A673 (cell line): ENCODE measurements at regions not wholly inside any gene's neighbourhood (a gene's known extent, or its start where the extent isn't known, plus 50 kb on each side); places are given as distances from the start of the nearest gene placed in this dataset.

Source experiments
- BruUV-seq: library from RNA; stranded (reverse); fragments of 400-500 nt; replicated peaks from 2 replicates; lab custom pipeline; 2021; lab: Mats Ljungman, UMichigan
- CTCF ChIA-PET: fragments of 300-600 bp; sonication (Branson Sonifier 250); formaldehyde crosslinking; loops from one replicate; lab custom pipeline; 2022; ENCODE audit warnings: antibody characterized with exemption; lab: Charles Lee
- POLR2A ChIA-PET: fragments of 300-600 bp; sonication (Branson Sonifier 250); formaldehyde crosslinking; loops from one replicate; lab custom pipeline; 2022; ENCODE audit warnings: antibody characterized with exemption; ENCODE audit not compliant: low non-redundant PET; lab: Charles Lee
- DNase-seq: peaks from one replicate; pipeline ENCODE4 v3.0.0-alpha.2; 2015; ENCODE audit warnings: low spot score
- H3K27ac ChIP-seq: fragments of 200-600 bp; sonication (generic); 2 replicates; pipeline ENCODE4 v1.5.1; 2016; ENCODE audit warnings: mixed run types, low read depth, mild to moderate bottlenecking, mixed read lengths, antibody characterized with exemption, low read length; ENCODE audit not compliant: poor library complexity, severe bottlenecking
- H3K27me3 ChIP-seq: fragments of 200-600 bp; sonication (generic); replicated peaks from 2 replicates; pipeline ENCODE4 v1.6.1; 2017; ENCODE audit warnings: mixed run types, low read depth, mild to moderate bottlenecking, mixed read lengths, antibody characterized with exemption, low read length; ENCODE audit not compliant: insufficient read depth, poor library complexity
- H3K36me3 ChIP-seq: fragments of 200-600 bp; sonication (generic); 2 replicates; pipeline ENCODE4 v1.6.1; 2016; ENCODE audit warnings: mixed run types, mild to moderate bottlenecking, mixed read lengths, antibody characterized with exemption, low read length; ENCODE audit not compliant: insufficient read depth, poor library complexity, severe bottlenecking
- H3K4me1 ChIP-seq: fragments of 200-600 bp; sonication (generic); 2 replicates; pipeline ENCODE4 v1.6.1; 2017; ENCODE audit warnings: mixed run types, mild to moderate bottlenecking, mixed read lengths, antibody characterized with exemption, low read length; ENCODE audit not compliant: insufficient read depth, poor library complexity, severe bottlenecking
- H3K4me3 ChIP-seq: fragments of 200-600 bp; sonication (generic); 2 replicates; pipeline ENCODE4 v1.5.1; 2016; ENCODE audit warnings: low read depth, mixed run types, mild to moderate bottlenecking, mixed read lengths, low read length; ENCODE audit not compliant: poor library complexity, severe bottlenecking
- H3K9me3 ChIP-seq: fragments of 200-600 bp; sonication (generic); 2 replicates; pipeline ENCODE4 v1.6.1; 2016; ENCODE audit warnings: mixed run types, low read depth, mild to moderate bottlenecking, mixed read lengths, antibody characterized with exemption, low read length; ENCODE audit not compliant: poor library complexity, severe bottlenecking
- EZH2 ChIP-seq: fragments of 200-600 bp; sonication (generic); IDR thresholded peaks from 2 replicates; pipeline ENCODE4 v1.6.1; 2017; ENCODE audit warnings: borderline replicate concordance, low read depth, mild to moderate bottlenecking, mixed read lengths, antibody characterized with exemption, low read length; ENCODE audit not compliant: poor library complexity, severe bottlenecking
- intact Hi-C: fragments of 100-400 bp; cut with micrococcal nuclease; formaldehyde crosslinking; loops from one replicate; pipeline ENCODE4 v1.10.0; 2022; ENCODE audit not compliant: unreplicated experiment
- TF ChIP-seq, protein P1 (sequence below): fragments of 300-800, 200-600 bp; sonication (generic); conservative IDR thresholded peaks from 2 replicates; pipeline ENCODE4 v1.5.1; 2017; ENCODE audit warnings: low read depth, mild to moderate bottlenecking, antibody characterized with exemption, low read length, moderate library complexity, mixed read lengths

DNA sequence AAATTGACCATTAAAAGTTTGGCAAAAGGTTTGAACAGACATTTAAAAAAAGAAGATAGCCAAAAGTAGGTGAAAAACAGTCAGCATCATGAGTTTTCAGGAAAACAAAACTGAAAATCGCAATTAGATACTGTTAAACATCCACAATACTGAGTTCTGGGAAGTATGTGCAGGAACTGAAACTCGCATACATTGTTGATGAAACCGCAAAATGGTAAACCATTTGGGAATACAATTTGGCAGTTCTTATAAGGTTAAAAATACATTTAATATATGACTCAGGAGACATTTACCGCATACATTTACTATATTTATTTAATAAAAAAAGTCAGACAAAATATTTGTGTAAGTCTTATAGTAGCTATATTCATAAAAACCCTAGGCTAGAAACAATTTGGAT, 393.2 kb downstream of the COL11A1 start:
- H3K4me3 ChIP-seq: no peak overlapping the region

DNA sequence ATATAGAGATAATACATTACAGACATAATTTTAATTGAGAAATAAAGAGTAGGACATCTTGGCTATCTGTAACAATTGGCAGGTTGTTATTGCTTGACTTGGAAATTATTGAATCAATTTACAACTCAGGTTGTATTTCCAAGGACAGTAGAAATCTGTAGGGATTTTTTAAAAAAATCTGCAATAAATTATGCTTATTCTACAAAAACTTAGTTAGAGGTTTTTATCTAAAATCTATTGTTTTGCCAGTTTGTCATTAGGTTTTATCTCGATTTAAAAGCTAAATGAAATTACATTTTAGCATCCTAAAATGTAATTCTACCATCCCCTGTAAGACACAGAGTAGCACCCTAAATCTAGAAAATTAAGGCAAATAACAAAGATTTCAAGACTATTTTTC, 408.8 kb downstream of the COL11A1 start:
- Histone ChIP-seq H3K27ac (no peak overlapping the region), H3K27me3 (no peaks in the 10 kb centered on the region), H3K36me3 (no peaks in the 10 kb centered on the region), H3K4me1 (no peaks in the 10 kb centered on the region), H3K9me3 (no peaks in the 10 kb centered on the region), H3K4me3 (no peak overlapping the region)
- DNase-seq: no peak
- TF ChIP-seq, protein P1, sequence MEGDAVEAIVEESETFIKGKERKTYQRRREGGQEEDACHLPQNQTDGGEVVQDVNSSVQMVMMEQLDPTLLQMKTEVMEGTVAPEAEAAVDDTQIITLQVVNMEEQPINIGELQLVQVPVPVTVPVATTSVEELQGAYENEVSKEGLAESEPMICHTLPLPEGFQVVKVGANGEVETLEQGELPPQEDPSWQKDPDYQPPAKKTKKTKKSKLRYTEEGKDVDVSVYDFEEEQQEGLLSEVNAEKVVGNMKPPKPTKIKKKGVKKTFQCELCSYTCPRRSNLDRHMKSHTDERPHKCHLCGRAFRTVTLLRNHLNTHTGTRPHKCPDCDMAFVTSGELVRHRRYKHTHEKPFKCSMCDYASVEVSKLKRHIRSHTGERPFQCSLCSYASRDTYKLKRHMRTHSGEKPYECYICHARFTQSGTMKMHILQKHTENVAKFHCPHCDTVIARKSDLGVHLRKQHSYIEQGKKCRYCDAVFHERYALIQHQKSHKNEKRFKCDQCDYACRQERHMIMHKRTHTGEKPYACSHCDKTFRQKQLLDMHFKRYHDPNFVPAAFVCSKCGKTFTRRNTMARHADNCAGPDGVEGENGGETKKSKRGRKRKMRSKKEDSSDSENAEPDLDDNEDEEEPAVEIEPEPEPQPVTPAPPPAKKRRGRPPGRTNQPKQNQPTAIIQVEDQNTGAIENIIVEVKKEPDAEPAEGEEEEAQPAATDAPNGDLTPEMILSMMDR: no peak
- TF ChIP-seq EZH2: no peak
- POLR2A ChIA-PET: no interaction called here
- intact Hi-C loops: no loop called here
- no TSS peak for BruUV-seq
- CTCF ChIA-PET: no interaction called here

More for the DNA sequence above, 393.2 kb downstream of the COL11A1 start:
- Histone ChIP-seq H3K27me3 (no peaks in the 10 kb centered on the region), H3K9me3 (no peaks in the 10 kb centered on the region), H3K27ac (no peak overlapping the region), H3K36me3 (no peaks in the 10 kb centered on the region), H3K4me1 (no peaks in the 10 kb centered on the region)
- CTCF ChIA-PET: no interaction called here
- no peak for DNase-seq
- POLR2A ChIA-PET: no interaction called here
- no TSS peak for BruUV-seq
- no peak for TF ChIP-seq EZH2
- TF ChIP-seq, protein P1: no peak
- intact Hi-C loops: no loop called here

DNA sequence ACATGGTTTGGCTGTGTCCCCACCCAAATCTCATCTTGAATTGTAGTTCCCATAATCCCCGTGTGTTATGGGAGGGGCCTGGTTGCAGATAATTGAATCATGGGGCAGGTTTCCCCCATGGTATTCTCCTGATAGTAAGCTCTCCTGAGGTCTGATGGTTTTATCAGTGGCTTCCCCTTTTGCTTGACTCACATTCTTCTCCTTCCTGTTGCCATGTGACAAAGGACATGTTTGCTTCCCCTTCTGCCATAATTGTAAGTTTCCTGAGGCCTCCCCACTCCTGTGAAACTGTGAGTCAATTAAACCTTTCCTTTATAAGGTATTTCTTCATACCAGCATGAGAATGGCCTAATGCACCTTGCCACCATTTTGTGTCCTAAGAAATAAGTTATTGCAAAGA, 415.0 kb downstream of the COL11A1 start:
- H3K27me3 ChIP-seq: no peaks in the 10 kb centered on the region
- intact Hi-C loops: no loop called here
- BruUV-seq: no TSS peak
- TF ChIP-seq, protein P1: no peak
- no peak for TF ChIP-seq EZH2
- no peaks in the 10 kb centered on the region for H3K9me3 ChIP-seq
- H3K4me1 ChIP-seq: no peaks in the 10 kb centered on the region
- H3K36me3 ChIP-seq: no peaks in the 10 kb centered on the region
- H3K27ac ChIP-seq: no peak overlapping the region
- H3K4me3 ChIP-seq: no peak overlapping the region
- ChIA-PET POLR2A (no interaction called here), CTCF (no interaction called here)
- DNase-seq: no peak
